HUES6 (cell line): ENCODE measurements at regions not wholly inside any gene's neighbourhood (a gene's known extent, or its start where the extent isn't known, plus 50 kb on each side); places are given as distances from the start of the nearest gene placed in this dataset.

Experiments
- H3K27ac ChIP-seq: 2 replicates; pipeline ENCODE4 v1.7.0; 2013; ENCODE audit warnings: low read depth, mild to moderate bottlenecking, low read length, inconsistent platforms
- H3K27me3 ChIP-seq: 2 replicates; pipeline ENCODE4 v1.6.1; 2013; ENCODE audit warnings: low read length; ENCODE audit not compliant: control insufficient read depth, insufficient read depth
- H3K36me3 ChIP-seq: 2 replicates; pipeline ENCODE4 v1.6.1; 2013; ENCODE audit warnings: low read length; ENCODE audit not compliant: control insufficient read depth, insufficient read depth
- H3K4me1 ChIP-seq: 2 replicates; pipeline ENCODE4 v1.6.1; 2013; ENCODE audit warnings: low read length; ENCODE audit not compliant: control insufficient read depth, insufficient read depth
- H3K4me3 ChIP-seq: 2 replicates; pipeline ENCODE4 v1.5.1; 2013; ENCODE audit warnings: low read depth, low read length
- H3K9ac ChIP-seq: one replicate; pipeline ENCODE4 v1.6.1; 2013; ENCODE audit warnings: mild to moderate bottlenecking, low read length
- H3K9me3 ChIP-seq: 2 replicates; pipeline ENCODE4 v1.6.1; 2013; ENCODE audit warnings: low read depth, low read length; ENCODE audit not compliant: control insufficient read depth, insufficient read depth

GRCh38 chr4:114271031-114271430 lies 291.6 kb upstream of the ARSJ start:
- no peak overlapping the region for H3K9ac ChIP-seq
- H3K9me3 ChIP-seq = no peaks in the 10 kb centered on the region
- no peaks in the 10 kb centered on the region for H3K4me1 ChIP-seq
- H3K36me3 ChIP-seq = no peaks in the 10 kb centered on the region
- H3K4me3 ChIP-seq = no peak overlapping the region
- no peak overlapping the region for H3K27ac ChIP-seq
- H3K27me3 ChIP-seq = no peaks in the 10 kb centered on the region

- no peaks in the 10 kb centered on the region for H3K36me3 ChIP-seq
- H3K4me3 ChIP-seq = no peak overlapping the region
- H3K27ac ChIP-seq = no peak overlapping the region
- H3K9ac ChIP-seq = no peak overlapping the region
- no peaks in the 10 kb centered on the region for H3K27me3 ChIP-seq
- no peaks in the 10 kb centered on the region for H3K9me3 ChIP-seq
- no peaks in the 10 kb centered on the region for H3K4me1 ChIP-seq
These were observed 292.8 kb upstream of the ARSJ start for GRCh38 chr4:114272226-114272625.

GRCh38 chr4:114273238-114273637 lies 293.8 kb upstream of the ARSJ start:
- Histone ChIP-seq H3K9me3 (no peaks in the 10 kb centered on the region), H3K4me1 (no peaks in the 10 kb centered on the region), H3K4me3 (no peak overlapping the region), H3K27ac (no peak overlapping the region), H3K9ac (no peak overlapping the region), H3K36me3 (no peaks in the 10 kb centered on the region), H3K27me3 (no peaks in the 10 kb centered on the region)

- Histone ChIP-seq H3K36me3 (no peaks in the 10 kb centered on the region), H3K9me3 (no peaks in the 10 kb centered on the region), H3K27ac (no peak overlapping the region), H3K4me3 (no peak overlapping the region), H3K4me1 (no peaks in the 10 kb centered on the region), H3K9ac (no peak overlapping the region), H3K27me3 (no peaks in the 10 kb centered on the region)
These were observed 298.2 kb upstream of the ARSJ start for GRCh38 chr4:114277690-114278089.

- H3K4me3 ChIP-seq = no peak overlapping the region
- H3K36me3 ChIP-seq = no peaks in the 10 kb centered on the region
- no peak overlapping the region for H3K27ac ChIP-seq
- no peak overlapping the region for H3K9ac ChIP-seq
- no peaks in the 10 kb centered on the region for H3K9me3 ChIP-seq
- no peaks in the 10 kb centered on the region for H3K4me1 ChIP-seq
- H3K27me3 ChIP-seq = no peaks in the 10 kb centered on the region
These were observed 299.6 kb upstream of the ARSJ start for GRCh38 chr4:114279066-114279465.

- Histone ChIP-seq H3K4me3 (no peak overlapping the region), H3K36me3 (no peaks in the 10 kb centered on the region), H3K9ac (no peak overlapping the region), H3K27me3 (no peaks in the 10 kb centered on the region), H3K27ac (no peak overlapping the region), H3K9me3 (no peaks in the 10 kb centered on the region), H3K4me1 (no peaks in the 10 kb centered on the region)
These were observed 300.3 kb upstream of the ARSJ start for GRCh38 chr4:114279711-114280110.

GRCh38 chr4:114280645-114281044 lies 301.2 kb upstream of the ARSJ start:
- no peaks in the 10 kb centered on the region for H3K9me3 ChIP-seq
- H3K9ac ChIP-seq = no peak overlapping the region
- no peaks in the 10 kb centered on the region for H3K36me3 ChIP-seq
- no peak overlapping the region for H3K4me3 ChIP-seq
- H3K27ac ChIP-seq = no peak overlapping the region
- no peaks in the 10 kb centered on the region for H3K27me3 ChIP-seq
- H3K4me1 ChIP-seq = no peaks in the 10 kb centered on the region

- H3K36me3 ChIP-seq = no peaks in the 10 kb centered on the region
- no peak overlapping the region for H3K9ac ChIP-seq
- H3K9me3 ChIP-seq = no peaks in the 10 kb centered on the region
- H3K27me3 ChIP-seq = no peaks in the 10 kb centered on the region
- no peaks in the 10 kb centered on the region for H3K4me1 ChIP-seq
- no peak overlapping the region for H3K4me3 ChIP-seq
- no peak overlapping the region for H3K27ac ChIP-seq
These were observed 301.9 kb upstream of the ARSJ start for GRCh38 chr4:114281164-114281960.

- H3K27me3 ChIP-seq = no peaks in the 10 kb centered on the region
- no peak overlapping the region for H3K4me3 ChIP-seq
- H3K9me3 ChIP-seq = no peaks in the 10 kb centered on the region
- no peaks in the 10 kb centered on the region for H3K4me1 ChIP-seq
- no peaks in the 10 kb centered on the region for H3K36me3 ChIP-seq
- H3K9ac ChIP-seq = no peak overlapping the region
- H3K27ac ChIP-seq = no peak overlapping the region
These were observed 303.5 kb upstream of the ARSJ start for GRCh38 chr4:114282937-114283336.

- H3K27ac ChIP-seq = no peak overlapping the region
- no peak overlapping the region for H3K4me3 ChIP-seq
- H3K27me3 ChIP-seq = no peaks in the 10 kb centered on the region
- no peaks in the 10 kb centered on the region for H3K4me1 ChIP-seq
- no peak overlapping the region for H3K9ac ChIP-seq
- H3K9me3 ChIP-seq = no peaks in the 10 kb centered on the region
- H3K36me3 ChIP-seq = no peaks in the 10 kb centered on the region
These were observed 305.2 kb upstream of the ARSJ start for GRCh38 chr4:114284629-114285028.

- Histone ChIP-seq H3K27me3 (no peaks in the 10 kb centered on the region), H3K27ac (no peak overlapping the region)
These were observed 306.9 kb upstream of the ARSJ start for GRCh38 chr4:114286262-114286810.

More at GRCh38 chr4:114286262-114286810, 306.9 kb upstream of the ARSJ start:
- no peaks in the 10 kb centered on the region for H3K9me3 ChIP-seq
- no peak overlapping the region for H3K4me3 ChIP-seq
- no peaks in the 10 kb centered on the region for H3K4me1 ChIP-seq
- H3K9ac ChIP-seq = no peak overlapping the region
- H3K36me3 ChIP-seq = no peaks in the 10 kb centered on the region
